ENCODE measurements at regions not wholly inside any gene's neighbourhood (a gene's known extent, or its start where the extent isn't known, plus 50 kb on each side); places are given as distances from the start of the nearest gene placed in this dataset.

GRCh38 chr2:104650405-104650996 lies 203.4 kb upstream of the POU3F3 start:
- DNase-seq (ENCODE audit: extremely low read depth, low read depth) = no peak
- no peak overlapping the region for H3K4me3 ChIP-seq (replicated peaks; ENCODE audit: low read depth, low read length)
- TF ChIP-seq, protein P1, sequence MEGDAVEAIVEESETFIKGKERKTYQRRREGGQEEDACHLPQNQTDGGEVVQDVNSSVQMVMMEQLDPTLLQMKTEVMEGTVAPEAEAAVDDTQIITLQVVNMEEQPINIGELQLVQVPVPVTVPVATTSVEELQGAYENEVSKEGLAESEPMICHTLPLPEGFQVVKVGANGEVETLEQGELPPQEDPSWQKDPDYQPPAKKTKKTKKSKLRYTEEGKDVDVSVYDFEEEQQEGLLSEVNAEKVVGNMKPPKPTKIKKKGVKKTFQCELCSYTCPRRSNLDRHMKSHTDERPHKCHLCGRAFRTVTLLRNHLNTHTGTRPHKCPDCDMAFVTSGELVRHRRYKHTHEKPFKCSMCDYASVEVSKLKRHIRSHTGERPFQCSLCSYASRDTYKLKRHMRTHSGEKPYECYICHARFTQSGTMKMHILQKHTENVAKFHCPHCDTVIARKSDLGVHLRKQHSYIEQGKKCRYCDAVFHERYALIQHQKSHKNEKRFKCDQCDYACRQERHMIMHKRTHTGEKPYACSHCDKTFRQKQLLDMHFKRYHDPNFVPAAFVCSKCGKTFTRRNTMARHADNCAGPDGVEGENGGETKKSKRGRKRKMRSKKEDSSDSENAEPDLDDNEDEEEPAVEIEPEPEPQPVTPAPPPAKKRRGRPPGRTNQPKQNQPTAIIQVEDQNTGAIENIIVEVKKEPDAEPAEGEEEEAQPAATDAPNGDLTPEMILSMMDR (IDR thresholded peaks at IDR 0.05; ENCODE audit: low read depth, low read length, missing control alignments) = no peak

GRCh38 chr2:104654811-104655210 lies 199.1 kb upstream of the POU3F3 start:
- no peak overlapping the region for H3K4me3 ChIP-seq (replicated peaks; ENCODE audit: low read depth, low read length)
- TF ChIP-seq, protein P1 (IDR thresholded peaks at IDR 0.05; ENCODE audit: low read depth, low read length, missing control alignments) = no peak
- DNase-seq (ENCODE audit: extremely low read depth, low read depth) = no peak

DNA sequence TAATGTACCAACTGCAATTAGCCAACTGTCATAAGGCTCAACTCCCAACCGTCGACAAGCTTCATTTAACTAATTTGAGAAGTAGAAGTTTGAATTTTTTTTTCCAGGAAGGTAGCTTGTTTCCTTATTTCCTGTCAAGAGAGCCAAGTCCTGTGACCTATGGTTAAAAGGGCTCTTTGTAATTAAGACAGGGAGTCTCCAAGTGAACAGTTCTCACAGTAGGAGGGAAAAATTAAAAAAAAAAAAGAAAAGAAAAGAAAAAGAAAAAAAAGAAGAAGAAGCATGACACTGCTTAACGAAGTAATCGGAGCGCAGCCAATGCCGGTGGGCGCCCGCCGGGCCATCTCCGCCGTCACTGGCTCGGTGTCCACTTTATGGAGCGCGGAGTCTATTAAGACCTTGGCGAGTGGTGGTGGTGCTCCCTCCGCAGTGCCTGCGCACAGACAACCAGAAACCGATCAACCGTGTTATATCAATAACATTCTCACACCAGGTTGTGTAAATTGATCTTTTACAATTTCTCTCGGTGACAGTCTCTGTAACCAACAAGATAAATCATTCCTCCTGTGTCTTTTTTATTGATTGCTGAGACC lies 197.2 kb upstream of the POU3F3 start:
- no peak overlapping the region for H3K4me3 ChIP-seq (replicated peaks; ENCODE audit: low read depth, low read length)
- TF ChIP-seq, protein P1 (IDR thresholded peaks at IDR 0.05; ENCODE audit: low read depth, low read length, missing control alignments) = no peak
- no peak for DNase-seq (ENCODE audit: extremely low read depth, low read depth)

DNA sequence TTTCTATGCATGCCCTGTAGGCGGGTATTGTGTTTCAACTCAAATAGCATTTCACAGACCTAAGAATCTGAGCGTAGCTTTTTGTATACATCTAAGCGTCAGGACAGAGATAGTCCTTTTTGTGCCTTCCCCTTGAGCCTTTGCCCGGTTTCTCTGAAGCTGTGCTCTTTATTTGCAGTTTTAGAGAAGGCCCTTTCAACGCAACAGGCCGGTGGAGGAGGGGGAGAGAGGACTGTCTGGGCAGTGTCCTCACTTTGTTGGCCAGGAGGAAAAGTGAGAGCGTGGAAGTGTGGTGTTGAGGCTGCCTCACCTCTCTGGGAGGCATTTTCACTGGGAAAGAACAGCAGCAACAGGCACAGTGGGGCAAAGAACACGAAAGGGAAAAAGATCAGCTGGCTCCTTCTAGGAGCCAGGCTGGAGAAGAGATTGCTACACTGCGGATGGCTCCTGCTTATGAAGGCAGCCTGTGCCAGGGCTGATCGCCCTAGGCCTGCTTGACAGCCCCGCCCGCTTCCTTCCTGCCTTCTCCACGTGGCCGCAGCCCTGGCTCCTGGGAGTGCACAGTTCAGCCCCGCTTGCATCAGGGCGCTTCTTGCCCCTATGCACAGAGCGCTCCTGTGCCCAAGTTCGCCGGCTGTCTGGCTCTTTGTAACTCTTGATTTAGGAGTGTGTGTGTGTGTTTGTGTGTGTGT lies 195.6 kb upstream of the POU3F3 start:
- no peak overlapping the region for H3K4me3 ChIP-seq (replicated peaks; ENCODE audit: low read depth, low read length)
- no peak for DNase-seq (ENCODE audit: extremely low read depth, low read depth)
- TF ChIP-seq, protein P1 (IDR thresholded peaks at IDR 0.05; ENCODE audit: low read depth, low read length, missing control alignments) = no peak

DNA sequence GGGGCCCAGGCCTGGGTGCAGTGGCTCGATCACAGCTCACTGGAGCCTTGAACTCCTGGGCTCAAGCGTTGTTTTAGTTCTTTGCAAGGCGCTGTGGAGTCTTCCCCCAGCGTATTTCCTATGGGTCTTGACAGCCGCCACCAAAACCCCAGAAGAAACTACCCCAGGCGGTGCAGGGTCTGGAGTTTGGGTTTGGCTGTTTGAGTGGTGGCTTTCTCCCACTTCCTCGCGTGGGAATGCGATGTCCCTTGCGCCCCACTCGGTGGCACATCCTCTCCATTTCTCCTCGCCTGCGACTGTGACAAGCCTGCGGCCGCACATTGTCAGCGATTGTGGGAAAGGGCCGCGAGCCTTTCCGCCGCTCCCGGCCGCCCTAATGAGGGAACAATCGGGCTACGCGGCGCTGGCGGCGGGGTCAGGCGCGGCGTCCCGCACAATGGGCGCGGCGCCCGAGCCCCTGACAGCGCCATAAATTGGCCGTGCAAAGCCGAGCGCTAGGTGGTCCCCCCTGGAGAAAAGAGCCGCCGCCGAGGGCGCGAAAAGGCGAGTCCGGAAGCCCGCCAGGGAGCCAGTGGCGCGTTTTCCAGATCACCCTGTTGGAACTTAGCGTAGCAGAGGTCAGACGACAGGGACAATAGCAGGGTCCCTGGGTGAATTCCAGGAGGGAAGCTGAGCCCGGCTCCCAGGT lies 194.9 kb upstream of the POU3F3 start:
- no peak for DNase-seq (ENCODE audit: extremely low read depth, low read depth)

DNA sequence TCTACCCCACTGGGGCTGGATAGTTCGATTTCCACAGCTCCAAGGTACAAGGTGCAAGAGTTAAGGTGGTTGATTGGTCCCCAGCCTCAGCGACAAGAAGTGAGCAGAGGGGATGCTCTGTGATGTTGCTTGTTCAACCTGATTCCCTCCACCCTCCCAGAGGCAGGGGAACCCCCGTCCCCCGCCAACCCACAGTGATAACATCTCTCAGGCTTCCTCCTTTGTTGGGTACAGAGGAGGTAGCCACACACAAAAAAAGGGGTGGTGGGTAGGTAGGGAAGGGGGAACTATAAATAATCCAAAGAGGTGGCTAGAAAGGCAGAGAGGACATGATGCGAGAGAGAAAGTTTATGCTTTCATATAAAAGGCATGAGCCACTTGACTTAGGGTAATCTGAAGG lies 192.9 kb upstream of the POU3F3 start:
- no peak overlapping the region for H3K4me3 ChIP-seq (replicated peaks; ENCODE audit: low read depth, low read length)
- TF ChIP-seq, protein P1 (IDR thresholded peaks at IDR 0.05; ENCODE audit: low read depth, low read length, missing control alignments) = no peak
- DNase-seq (ENCODE audit: extremely low read depth, low read depth) = no peak

More for the DNA sequence above, 194.9 kb upstream of the POU3F3 start:
- TF ChIP-seq, protein P1 (IDR thresholded peaks at IDR 0.05; ENCODE audit: low read depth, low read length, missing control alignments) = no peak
- H3K4me3 ChIP-seq (replicated peaks; ENCODE audit: low read depth, low read length) = no peak overlapping the region

All from HFF-Myc (cell line).